Neural crest cell (in vitro differentiated cells): ENCODE measurements at regions not wholly inside any gene's neighbourhood (a gene's known extent, or its start where the extent isn't known, plus 50 kb on each side); places are given as distances from the start of the nearest gene placed in this dataset.

ENCODE experiments used
- DNase-seq: peaks from one replicate; pipeline ENCODE4 v3.0.0; 2021; ENCODE audit warnings: low read depth, mixed read lengths, low spot score
- H3K27ac Mint-ChIP-seq: one replicate; pipeline ENCODE4 v1.8.0; 2021; ENCODE audit warnings: mild to moderate bottlenecking, mixed read lengths; ENCODE audit not compliant: unreplicated experiment
- H3K27me3 Mint-ChIP-seq: 2 replicates; pipeline ENCODE4 v1.8.0; 2021; ENCODE audit warnings: low read depth, mild to moderate bottlenecking, mixed read lengths
- H3K36me3 Mint-ChIP-seq: 2 replicates; pipeline ENCODE4 v1.8.0; 2021; ENCODE audit warnings: low read depth, mild to moderate bottlenecking, mixed read lengths
- H3K4me1 Mint-ChIP-seq: 2 replicates; pipeline ENCODE4 v1.8.0; 2021; ENCODE audit warnings: mixed read lengths
- H3K4me3 Mint-ChIP-seq: one replicate; pipeline ENCODE4 v1.8.0; 2021; ENCODE audit warnings: mild to moderate bottlenecking, mixed read lengths
- H3K9me3 Mint-ChIP-seq: 2 replicates; pipeline ENCODE4 v1.8.0; 2021; ENCODE audit warnings: mixed read lengths
- CTCF ChIP-seq: fragments of 200-600 bp; sonication (generic); conservative IDR thresholded peaks from 2 replicates; pipeline ENCODE4 v1.5.0; 2021; ENCODE audit warnings: antibody characterized with exemption, mild to moderate bottlenecking

GRCh38 chr6:164998297-164998696 lies 311.1 kb downstream of the C6orf118 start:
- no peak for DNase-seq
- Mint-ChIP-seq H3K27me3 (no peaks in the 10 kb centered on the region), H3K27ac (peak overlapping the region; percentile 47), H3K4me1 (peaks cover 24% of the 10 kb centered on the region), H3K9me3 (peaks cover 17% of the 10 kb centered on the region), H3K4me3 (no peak overlapping the region), H3K36me3 (peaks cover 6% of the 10 kb centered on the region)
- TF ChIP-seq CTCF: no peak

GRCh38 chr6:164996838-164997237 lies 312.6 kb downstream of the C6orf118 start:
- peaks cover 28% of the 10 kb centered on the region for H3K4me1 Mint-ChIP-seq
- DNase-seq: no peak
- no peaks in the 10 kb centered on the region for H3K36me3 Mint-ChIP-seq
- no peaks in the 10 kb centered on the region for H3K27me3 Mint-ChIP-seq
- H3K9me3 Mint-ChIP-seq: peaks cover 11% of the 10 kb centered on the region
- H3K4me3 Mint-ChIP-seq: no peak overlapping the region
- no peak overlapping the region for H3K27ac Mint-ChIP-seq
- no peak for TF ChIP-seq CTCF

DNA sequence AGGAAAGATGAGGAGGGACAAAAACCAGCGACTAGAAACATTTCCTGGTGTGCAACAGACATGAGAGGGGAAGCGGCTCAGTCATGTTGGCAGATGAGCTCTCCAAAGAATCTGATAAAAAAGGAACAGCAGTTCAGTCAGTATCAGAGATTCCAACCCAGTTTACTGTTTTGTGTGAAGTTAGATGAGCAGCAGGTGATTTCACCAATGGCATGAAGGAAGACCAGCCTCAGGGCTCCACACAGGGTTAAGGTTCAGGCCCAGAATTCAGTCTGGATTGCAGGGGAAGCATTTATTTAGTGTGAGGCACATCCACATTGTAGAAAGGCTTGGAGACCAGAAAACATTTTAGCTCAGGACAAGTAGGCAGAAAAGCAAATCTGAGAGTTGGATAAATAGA lies 317.8 kb downstream of the C6orf118 start:
- DNase-seq: no peak
- no peak overlapping the region for H3K27ac Mint-ChIP-seq
- H3K27me3 Mint-ChIP-seq: no peaks in the 10 kb centered on the region
- H3K9me3 Mint-ChIP-seq: peaks cover 6% of the 10 kb centered on the region
- peaks cover 11% of the 10 kb centered on the region for H3K4me1 Mint-ChIP-seq
- no peaks in the 10 kb centered on the region for H3K36me3 Mint-ChIP-seq
- H3K4me3 Mint-ChIP-seq: no peak overlapping the region
- TF ChIP-seq CTCF: no peak

- Mint-ChIP-seq H3K36me3 (no peaks in the 10 kb centered on the region), H3K4me3 (no peak overlapping the region), H3K27ac (no peak overlapping the region), H3K9me3 (peaks cover 6% of the 10 kb centered on the region), H3K27me3 (no peaks in the 10 kb centered on the region), H3K4me1 (peaks cover 10% of the 10 kb centered on the region)
- DNase-seq: no peak
- no peak for TF ChIP-seq CTCF
Measured at GRCh38 chr6:164990901-164991300, 318.5 kb downstream of the C6orf118 start.

DNA sequence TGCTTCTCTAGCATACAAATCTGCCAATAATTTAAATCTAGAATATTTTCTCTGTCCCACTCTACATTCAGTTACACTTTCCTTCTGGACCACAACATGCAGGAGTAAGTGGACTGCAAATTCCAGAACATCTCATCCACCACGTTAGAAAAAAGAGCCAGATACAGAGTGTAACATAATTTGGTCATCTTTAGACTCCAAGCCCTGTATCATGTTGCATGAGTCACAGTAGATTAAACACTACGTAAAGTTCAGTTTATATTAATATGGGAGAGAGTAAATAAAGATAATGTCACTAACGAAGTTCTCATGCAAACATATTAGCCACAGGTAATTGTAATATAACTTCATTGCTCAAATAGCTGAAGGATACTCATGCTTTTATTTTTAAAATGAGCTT lies 327.0 kb downstream of the C6orf118 start:
- DNase-seq: no peak
- no peaks in the 10 kb centered on the region for H3K36me3 Mint-ChIP-seq
- H3K9me3 Mint-ChIP-seq: peaks cover 3% of the 10 kb centered on the region
- H3K27me3 Mint-ChIP-seq: no peaks in the 10 kb centered on the region
- H3K4me1 Mint-ChIP-seq: no peaks in the 10 kb centered on the region
- H3K4me3 Mint-ChIP-seq: no peak overlapping the region
- no peak overlapping the region for H3K27ac Mint-ChIP-seq
- TF ChIP-seq CTCF: no peak

GRCh38 chr6:164967102-164967501 lies 342.3 kb downstream of the C6orf118 start:
- no peak for DNase-seq
- H3K9me3 Mint-ChIP-seq: peaks cover 3% of the 10 kb centered on the region
- no peak overlapping the region for H3K27ac Mint-ChIP-seq
- no peaks in the 10 kb centered on the region for H3K36me3 Mint-ChIP-seq
- no peak for TF ChIP-seq CTCF
- H3K4me1 Mint-ChIP-seq: no peaks in the 10 kb centered on the region
- H3K27me3 Mint-ChIP-seq: no peaks in the 10 kb centered on the region
- no peak overlapping the region for H3K4me3 Mint-ChIP-seq
